Liver (tissue), 8 donors: ENCODE measurements at regions not wholly inside any gene's neighbourhood (a gene's known extent, or its start where the extent isn't known, plus 50 kb on each side); places are given as distances from the start of the nearest gene placed in this dataset.

Experiments
- DNase-seq: peaks from one replicate; pipeline ENCODE4 v3.0.0-alpha.2; 2017; ENCODE audit warnings: low spot score
- H3K27ac ChIP-seq, 2 donors: one replicate each; pipeline ENCODE4 v1.7.0; 2013; ENCODE audit warnings: inconsistent platforms in 2 of 2, low read length in 2 of 2, control low read depth in 1 of 2, low read depth in 1 of 2, mild to moderate bottlenecking in 1 of 2
- H3K27me3 ChIP-seq, 4 donors: one replicate each; pipeline versions ENCODE4 v1.6.1 to v1.7.0; 2013; ENCODE audit warnings: low read length in 3 of 4, inconsistent platforms in 1 of 4, mild to moderate bottlenecking in 1 of 4, moderate library complexity in 1 of 4; ENCODE audit not compliant: control insufficient read depth in 4 of 4, insufficient read depth in 4 of 4
- H3K36me3 ChIP-seq, 4 donors: one replicate each; pipeline versions ENCODE4 v1.6.1 to v1.7.0; 2013; ENCODE audit warnings: low read length in 3 of 4, mild to moderate bottlenecking in 3 of 4, low read depth in 1 of 4, moderate library complexity in 1 of 4; ENCODE audit not compliant: control insufficient read depth in 4 of 4, insufficient read depth in 3 of 4
- H3K4me1 ChIP-seq, 4 donors: one replicate each; pipeline versions ENCODE4 v1.6.1 to v1.7.0; 2013; ENCODE audit warnings: low read length in 3 of 4, mild to moderate bottlenecking in 3 of 4, moderate library complexity in 1 of 4; ENCODE audit not compliant: control insufficient read depth in 4 of 4, insufficient read depth in 4 of 4
- H3K4me3 ChIP-seq, 3 donors: one replicate each; pipeline versions ENCODE4 v1.6.1 to v1.7.0; 2013; ENCODE audit warnings: low read length in 3 of 3, control low read depth in 1 of 3, low read depth in 1 of 3, mild to moderate bottlenecking in 1 of 3
- H3K9ac ChIP-seq, 2 donors: one replicate each; pipeline ENCODE4 v1.7.0; 2013; ENCODE audit warnings: low read length in 2 of 2, mild to moderate bottlenecking in 2 of 2, moderate library complexity in 2 of 2, control low read depth in 1 of 2, low read depth in 1 of 2
- H3K9me3 ChIP-seq, 4 donors: one replicate each; pipeline versions ENCODE4 v1.6.1 to v1.7.0; 2013; ENCODE audit warnings: low read length in 3 of 4; ENCODE audit not compliant: control insufficient read depth in 4 of 4
- ATF3 ChIP-seq: IDR thresholded peaks from 2 replicates; pipeline ENCODE4 v1.6.1; 2016; ENCODE audit warnings: antibody characterized with exemption
- EGR1 ChIP-seq, 2 donors: IDR thresholded peaks; 2 replicates each; pipeline ENCODE4 v1.6.1; 2016 to 2018; ENCODE audit warnings: antibody characterized with exemption in 2 of 2, low read depth in 2 of 2
- FOXA1 ChIP-seq: IDR thresholded peaks from 2 replicates; pipeline ENCODE4 v1.6.1; 2016; ENCODE audit warnings: antibody characterized with exemption
- FOXA2 ChIP-seq: IDR thresholded peaks from 2 replicates; pipeline ENCODE4 v1.6.1; 2016; ENCODE audit warnings: antibody characterized with exemption
- GABPA ChIP-seq, 2 donors: IDR thresholded peaks in 1 of 2; conservative IDR thresholded peaks in 1 of 2; 2 replicates each; pipeline ENCODE4 v1.6.1; 2016; ENCODE audit warnings: antibody characterized with exemption in 2 of 2, mild to moderate bottlenecking in 1 of 2, moderate library complexity in 1 of 2
- HNF4A ChIP-seq, 2 donors: conservative IDR thresholded peaks; 2 replicates each; pipeline ENCODE4 v1.6.1; 2016; ENCODE audit warnings: antibody characterized with exemption in 2 of 2, mild to moderate bottlenecking in 2 of 2
- JUND ChIP-seq, 2 donors: IDR thresholded peaks; 2 replicates each; pipeline ENCODE4 v1.6.1; 2016; ENCODE audit warnings: antibody characterized with exemption in 2 of 2
- MAX ChIP-seq: IDR thresholded peaks from 2 replicates; pipeline ENCODE4 v1.6.1; 2016; ENCODE audit warnings: antibody characterized with exemption
- NR2F2 ChIP-seq: IDR thresholded peaks from 2 replicates; pipeline ENCODE4 v1.6.1; 2016; ENCODE audit warnings: antibody characterized with exemption
- RAD21 ChIP-seq, 2 donors: IDR thresholded peaks; 2 replicates each; pipeline ENCODE4 v1.6.1; 2016; ENCODE audit warnings: antibody characterized with exemption in 2 of 2, mild to moderate bottlenecking in 2 of 2
- RXRA ChIP-seq, 2 donors: IDR thresholded peaks; 2 replicates each; pipeline ENCODE4 v1.6.1; 2017 to 2018; ENCODE audit warnings: antibody characterized with exemption in 2 of 2, mild to moderate bottlenecking in 1 of 2
- SP1 ChIP-seq: IDR thresholded peaks from 2 replicates; pipeline ENCODE4 v1.6.1; 2018; ENCODE audit warnings: antibody characterized with exemption, mild to moderate bottlenecking
- TAF1 ChIP-seq: conservative IDR thresholded peaks from 2 replicates; pipeline ENCODE4 v1.6.1; 2016; ENCODE audit warnings: antibody characterized with exemption, mild to moderate bottlenecking
- YY1 ChIP-seq: IDR thresholded peaks from 2 replicates; pipeline ENCODE4 v1.6.1; 2016; ENCODE audit warnings: antibody characterized with exemption, mild to moderate bottlenecking
- ZBTB33 ChIP-seq: IDR thresholded peaks from 2 replicates; pipeline ENCODE4 v1.6.1; 2016; ENCODE audit warnings: antibody characterized with exemption
- WGBS: extraction: QIAGEN DNeasy Blood & Tissue Kit; methylation state at CpG from one replicate; pipeline ENCODE4 v1.1.7; 2013; 5-methylcytosine and 5-hydroxymethylcytosine counted together
- TF ChIP-seq, protein P1 (sequence below): IDR thresholded peaks from 2 replicates; pipeline ENCODE4 v1.6.1; 2016; ENCODE audit warnings: antibody characterized with exemption, mild to moderate bottlenecking
- TF ChIP-seq, protein P2 (sequence below): fragments of 150-350 bp; IDR thresholded peaks from 2 replicates; pipeline ENCODE4 v1.5.1; 2017; ENCODE audit warnings: improper control_type of control experiment, low read depth, low read length; ENCODE audit not compliant: missing input control
- donor health status: healthy.
- donor health status: healthy.
- donor health status: healthy.
- donor health status: healthy.
- donor health status: healthy.

GRCh38 chr16:5188989-5189352 lies 91.4 kb upstream of the EEF2KMT start (continued):
- TF ChIP-seq, protein P1, sequence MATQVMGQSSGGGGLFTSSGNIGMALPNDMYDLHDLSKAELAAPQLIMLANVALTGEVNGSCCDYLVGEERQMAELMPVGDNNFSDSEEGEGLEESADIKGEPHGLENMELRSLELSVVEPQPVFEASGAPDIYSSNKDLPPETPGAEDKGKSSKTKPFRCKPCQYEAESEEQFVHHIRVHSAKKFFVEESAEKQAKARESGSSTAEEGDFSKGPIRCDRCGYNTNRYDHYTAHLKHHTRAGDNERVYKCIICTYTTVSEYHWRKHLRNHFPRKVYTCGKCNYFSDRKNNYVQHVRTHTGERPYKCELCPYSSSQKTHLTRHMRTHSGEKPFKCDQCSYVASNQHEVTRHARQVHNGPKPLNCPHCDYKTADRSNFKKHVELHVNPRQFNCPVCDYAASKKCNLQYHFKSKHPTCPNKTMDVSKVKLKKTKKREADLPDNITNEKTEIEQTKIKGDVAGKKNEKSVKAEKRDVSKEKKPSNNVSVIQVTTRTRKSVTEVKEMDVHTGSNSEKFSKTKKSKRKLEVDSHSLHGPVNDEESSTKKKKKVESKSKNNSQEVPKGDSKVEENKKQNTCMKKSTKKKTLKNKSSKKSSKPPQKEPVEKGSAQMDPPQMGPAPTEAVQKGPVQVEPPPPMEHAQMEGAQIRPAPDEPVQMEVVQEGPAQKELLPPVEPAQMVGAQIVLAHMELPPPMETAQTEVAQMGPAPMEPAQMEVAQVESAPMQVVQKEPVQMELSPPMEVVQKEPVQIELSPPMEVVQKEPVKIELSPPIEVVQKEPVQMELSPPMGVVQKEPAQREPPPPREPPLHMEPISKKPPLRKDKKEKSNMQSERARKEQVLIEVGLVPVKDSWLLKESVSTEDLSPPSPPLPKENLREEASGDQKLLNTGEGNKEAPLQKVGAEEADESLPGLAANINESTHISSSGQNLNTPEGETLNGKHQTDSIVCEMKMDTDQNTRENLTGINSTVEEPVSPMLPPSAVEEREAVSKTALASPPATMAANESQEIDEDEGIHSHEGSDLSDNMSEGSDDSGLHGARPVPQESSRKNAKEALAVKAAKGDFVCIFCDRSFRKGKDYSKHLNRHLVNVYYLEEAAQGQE, result no peak
- no peak for TF ChIP-seq YY1
- TF ChIP-seq RAD21 (IDR thresholded peaks at IDR 0.05), result no peak
- TF ChIP-seq JUND (IDR thresholded peaks at IDR 0.05), result no peak
- no peak for TF ChIP-seq EGR1 (IDR thresholded peaks at IDR 0.05; ENCODE audit: low read depth in 2 of 2)

- no peaks in the 10 kb centered on the region for H3K27me3 ChIP-seq
- no peak overlapping the region for H3K4me3 ChIP-seq
- H3K27ac ChIP-seq, result no peak overlapping the region
- H3K4me1 ChIP-seq, result no peaks in the 10 kb centered on the region
- no peak for DNase-seq
- no peak overlapping the region for H3K9ac ChIP-seq
- TF ChIP-seq RXRA (IDR thresholded peaks at IDR 0.05) (no peak), RAD21 (IDR thresholded peaks at IDR 0.05) (no peak), TAF1 (no peak), ATF3 (no peak), NR2F2 (no peak), SP1 (no peak), FOXA1 (no peak)
- no peaks in the 10 kb centered on the region for H3K36me3 ChIP-seq
- no peaks in the 10 kb centered on the region for H3K9me3 ChIP-seq
- 27% methylated on average over 10 of the region's 10 CpGs for WGBS
Observed at GRCh38 chr16:5188318-5188988, 90.9 kb upstream of the EEF2KMT start.

DNA sequence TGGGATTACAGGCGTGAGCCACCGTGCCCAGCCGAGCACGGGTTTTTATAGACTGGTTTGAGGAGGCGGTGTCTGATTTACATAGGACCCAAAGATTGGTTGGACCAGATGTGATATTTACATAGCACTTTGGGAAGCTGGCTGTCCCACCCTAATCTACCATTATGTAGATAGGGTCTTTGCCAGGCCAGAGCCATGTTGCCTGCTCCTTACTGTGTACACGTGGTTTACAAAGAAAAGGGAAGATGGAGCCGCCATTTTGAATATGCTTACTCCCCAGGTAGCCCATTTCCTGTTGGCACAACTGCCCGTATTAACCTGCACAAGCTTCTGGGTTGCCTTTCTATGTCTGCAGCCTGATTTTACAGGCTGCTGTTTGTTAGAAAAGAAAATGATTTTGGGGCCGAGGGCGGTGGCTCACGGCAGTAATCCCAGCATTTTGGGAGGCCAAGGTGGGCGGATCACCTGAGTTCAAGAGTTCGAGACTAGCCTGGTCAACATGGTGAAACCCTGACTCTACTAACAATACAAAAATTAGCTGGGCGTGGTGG lies 89.9 kb upstream of the EEF2KMT start:
- H3K27ac ChIP-seq, result no peak overlapping the region
- no peaks in the 10 kb centered on the region for H3K36me3 ChIP-seq
- DNase-seq, result no peak
- no peaks in the 10 kb centered on the region for H3K27me3 ChIP-seq
- no peak for TF ChIP-seq NR2F2
- TF ChIP-seq EGR1 (IDR thresholded peaks at IDR 0.05; ENCODE audit: low read depth in 2 of 2), result no peak
- TF ChIP-seq FOXA1, result no peak
- no peak for TF ChIP-seq GABPA (IDR thresholded peaks at IDR 0.05 in 1 of 2, conservative IDR thresholded peaks at IDR 0.05 in 1 of 2)
- no peaks in the 10 kb centered on the region for H3K9me3 ChIP-seq
- H3K9ac ChIP-seq, result no peak overlapping the region
- no peak overlapping the region for H3K4me3 ChIP-seq
- 89% methylated on average over 14 of the region's 14 CpGs for WGBS
- no peaks in the 10 kb centered on the region for H3K4me1 ChIP-seq

- DNase-seq, result no peak
- TF ChIP-seq SP1 (no peak), MAX (no peak), HNF4A (conservative IDR thresholded peaks at IDR 0.05) (no peak), FOXA1 (no peak), GABPA (IDR thresholded peaks at IDR 0.05 in 1 of 2, conservative IDR thresholded peaks at IDR 0.05 in 1 of 2) (no peak), YY1 (no peak), ZBTB33 (no peak), JUND (IDR thresholded peaks at IDR 0.05) (no peak), FOXA2 (no peak), RXRA (IDR thresholded peaks at IDR 0.05) (no peak), ATF3 (no peak)
- TF ChIP-seq, protein P2, sequence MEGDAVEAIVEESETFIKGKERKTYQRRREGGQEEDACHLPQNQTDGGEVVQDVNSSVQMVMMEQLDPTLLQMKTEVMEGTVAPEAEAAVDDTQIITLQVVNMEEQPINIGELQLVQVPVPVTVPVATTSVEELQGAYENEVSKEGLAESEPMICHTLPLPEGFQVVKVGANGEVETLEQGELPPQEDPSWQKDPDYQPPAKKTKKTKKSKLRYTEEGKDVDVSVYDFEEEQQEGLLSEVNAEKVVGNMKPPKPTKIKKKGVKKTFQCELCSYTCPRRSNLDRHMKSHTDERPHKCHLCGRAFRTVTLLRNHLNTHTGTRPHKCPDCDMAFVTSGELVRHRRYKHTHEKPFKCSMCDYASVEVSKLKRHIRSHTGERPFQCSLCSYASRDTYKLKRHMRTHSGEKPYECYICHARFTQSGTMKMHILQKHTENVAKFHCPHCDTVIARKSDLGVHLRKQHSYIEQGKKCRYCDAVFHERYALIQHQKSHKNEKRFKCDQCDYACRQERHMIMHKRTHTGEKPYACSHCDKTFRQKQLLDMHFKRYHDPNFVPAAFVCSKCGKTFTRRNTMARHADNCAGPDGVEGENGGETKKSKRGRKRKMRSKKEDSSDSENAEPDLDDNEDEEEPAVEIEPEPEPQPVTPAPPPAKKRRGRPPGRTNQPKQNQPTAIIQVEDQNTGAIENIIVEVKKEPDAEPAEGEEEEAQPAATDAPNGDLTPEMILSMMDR, result no peak
Observed at GRCh38 chr16:5186381-5186903, 88.8 kb upstream of the EEF2KMT start.

More at GRCh38 chr16:5186381-5186903, 88.8 kb upstream of the EEF2KMT start:
- 94% methylated on average over 34 of the region's 34 CpGs for WGBS
- no peaks in the 10 kb centered on the region for H3K27me3 ChIP-seq
- no peaks in the 10 kb centered on the region for H3K9me3 ChIP-seq
- H3K27ac ChIP-seq, result no peak overlapping the region
- no peak overlapping the region for H3K4me3 ChIP-seq
- no peak overlapping the region for H3K9ac ChIP-seq
- no peaks in the 10 kb centered on the region for H3K36me3 ChIP-seq
- no peaks in the 10 kb centered on the region for H3K4me1 ChIP-seq
